Esophagus muscularis mucosa (tissue), 4 donors: ENCODE measurements at regions not wholly inside any gene's neighbourhood (a gene's known extent, or its start where the extent isn't known, plus 50 kb on each side); places are given as distances from the start of the nearest gene placed in this dataset.

Experiments
- DNase-seq: peaks from one replicate; pipeline ENCODE4 v3.0.0-alpha.2; 2017; ENCODE audit errors: extremely low spot score
- H3K27ac ChIP-seq, 4 donors: fragments of 200-600 bp; sonication (generic); replicated peaks in 1 of 4; 1 replicate in 3 of 4; 2 replicates in 1 of 4; pipeline ENCODE4 v1.5.1; 2016 to 2019; ENCODE audit warnings: mild to moderate bottlenecking in 1 of 4
- H3K27me3 ChIP-seq, 4 donors: fragments of 200-600 bp; sonication (generic); one replicate each; pipeline versions ENCODE4 v1.5.1 to v1.6.0; 2016 to 2019
- H3K36me3 ChIP-seq, 4 donors: fragments of 200-600 bp; sonication (generic); one replicate each; pipeline ENCODE4 v1.5.1; 2016 to 2019
- H3K4me1 ChIP-seq, 4 donors: fragments of 200-600 bp; sonication (generic); one replicate each; pipeline ENCODE4 v1.5.1; 2016 to 2019
- H3K4me3 ChIP-seq, 4 donors: fragments of 200-600 bp; sonication (generic); 1 replicate in 2 of 4; 2 replicates in 2 of 4; pipeline ENCODE4 v1.5.1; 2016 to 2019; ENCODE audit warnings: mild to moderate bottlenecking in 4 of 4, moderate library complexity in 1 of 4
- H3K9me3 ChIP-seq, 4 donors: fragments of 200-600 bp; sonication (generic); 1 replicate in 3 of 4; 2 replicates in 1 of 4; pipeline ENCODE4 v1.5.1; 2016 to 2019
- EP300 ChIP-seq: sonication (generic); formaldehyde crosslinking; IDR thresholded peaks from one replicate; pipeline ENCODE4 v1.6.1; 2017; ENCODE audit warnings: antibody characterized with exemption
- POLR2A ChIP-seq: fragments of 450-650 bp; IDR thresholded peaks from one replicate; pipeline ENCODE4 v1.6.1; 2017; ENCODE audit warnings: antibody characterized with exemption, moderate library complexity, mild to moderate bottlenecking, low read depth
- POLR2AphosphoS5 ChIP-seq, 2 donors: sonication (generic); formaldehyde crosslinking; IDR thresholded peaks; one replicate each; pipeline ENCODE4 v1.6.1; 2017; ENCODE audit warnings: antibody characterized with exemption in 2 of 2
- WGBS: methylation state at CpG from one replicate; pipeline ENCODE4 v1.1.5; 2018; 5-methylcytosine and 5-hydroxymethylcytosine counted together
- intact Hi-C: fragments of 100-400 bp; cut with DNase I; formaldehyde crosslinking; loops from one replicate; pipeline ENCODE4 v1.15.1; 2023
- TF ChIP-seq, protein P1 (sequence below), 3 experiments: fragments of 200-600 bp in 2 of 3; fragments of 450-650 bp in 1 of 3; sonication (generic) in 2 of 3; IDR thresholded peaks; one replicate each; pipeline ENCODE4 v1.5.1; 2017 to 2019; ENCODE audit warnings: antibody characterized with exemption in 3 of 3, mild to moderate bottlenecking in 2 of 3, moderate library complexity in 1 of 3

DNA sequence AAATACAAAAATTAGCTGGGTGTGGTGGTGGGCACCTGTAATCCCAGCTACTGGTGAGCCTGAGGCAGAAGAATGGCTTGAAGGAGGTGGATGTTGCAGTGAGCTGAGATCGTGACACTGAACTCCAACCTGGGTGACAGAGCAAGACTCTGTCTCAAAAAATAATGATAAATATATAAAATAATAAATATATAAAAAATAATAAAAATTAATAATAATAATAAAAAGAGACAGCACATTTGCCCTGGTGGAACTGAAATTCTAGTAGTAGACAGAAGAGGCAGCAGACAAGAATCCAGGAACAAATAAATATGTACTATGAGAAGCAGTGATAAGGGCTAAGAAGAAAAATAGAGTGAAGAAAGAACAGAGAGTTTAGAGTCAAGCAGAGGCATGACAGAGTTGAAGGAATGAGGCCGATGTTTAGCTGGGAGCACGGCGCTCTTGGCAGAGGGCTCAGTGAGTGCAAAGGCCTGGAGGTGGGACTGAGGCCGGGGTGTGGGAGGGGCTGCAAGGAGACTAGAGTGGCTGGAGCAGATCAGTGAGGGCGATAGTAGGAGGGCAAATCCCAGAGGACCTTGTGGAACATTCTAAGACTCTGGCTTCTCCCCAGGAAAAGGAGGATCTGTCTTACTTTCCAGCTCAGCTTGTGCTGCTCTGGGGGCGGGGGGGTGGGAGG is 410.3 kb downstream of the MN1 start:
- intact Hi-C loops = no loop called here
- DNase-seq = no peak

DNA sequence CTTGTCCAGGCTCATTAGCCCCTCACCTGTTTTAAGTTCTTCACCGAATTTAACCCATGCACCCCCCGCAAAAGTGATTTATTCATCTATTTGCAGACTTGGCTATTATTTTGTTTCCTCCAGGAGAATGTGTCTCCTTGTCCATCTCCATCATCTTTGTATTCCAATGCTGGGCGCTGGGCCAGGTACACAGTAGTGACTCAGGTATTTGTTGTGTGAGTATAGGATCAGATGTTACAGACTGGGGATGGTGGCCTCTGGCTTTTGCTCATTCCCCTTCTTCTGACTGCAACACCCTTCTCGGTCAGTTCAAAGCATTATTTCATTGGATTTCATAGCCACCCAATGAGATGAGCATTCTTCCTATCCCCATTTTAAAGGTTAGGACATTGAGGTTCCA is 408.2 kb downstream of the MN1 start:
- Histone ChIP-seq H3K9me3 (no peaks in the 10 kb centered on the region), H3K27me3 (no peaks in the 10 kb centered on the region), H3K4me3 (no peak overlapping the region), H3K4me1 (peaks cover 0 to 19% (median 9%) of the 10 kb centered on the region in 4 donors), H3K36me3 (no peaks in the 10 kb centered on the region), H3K27ac (no peak overlapping the region)
- TF ChIP-seq, protein P1, sequence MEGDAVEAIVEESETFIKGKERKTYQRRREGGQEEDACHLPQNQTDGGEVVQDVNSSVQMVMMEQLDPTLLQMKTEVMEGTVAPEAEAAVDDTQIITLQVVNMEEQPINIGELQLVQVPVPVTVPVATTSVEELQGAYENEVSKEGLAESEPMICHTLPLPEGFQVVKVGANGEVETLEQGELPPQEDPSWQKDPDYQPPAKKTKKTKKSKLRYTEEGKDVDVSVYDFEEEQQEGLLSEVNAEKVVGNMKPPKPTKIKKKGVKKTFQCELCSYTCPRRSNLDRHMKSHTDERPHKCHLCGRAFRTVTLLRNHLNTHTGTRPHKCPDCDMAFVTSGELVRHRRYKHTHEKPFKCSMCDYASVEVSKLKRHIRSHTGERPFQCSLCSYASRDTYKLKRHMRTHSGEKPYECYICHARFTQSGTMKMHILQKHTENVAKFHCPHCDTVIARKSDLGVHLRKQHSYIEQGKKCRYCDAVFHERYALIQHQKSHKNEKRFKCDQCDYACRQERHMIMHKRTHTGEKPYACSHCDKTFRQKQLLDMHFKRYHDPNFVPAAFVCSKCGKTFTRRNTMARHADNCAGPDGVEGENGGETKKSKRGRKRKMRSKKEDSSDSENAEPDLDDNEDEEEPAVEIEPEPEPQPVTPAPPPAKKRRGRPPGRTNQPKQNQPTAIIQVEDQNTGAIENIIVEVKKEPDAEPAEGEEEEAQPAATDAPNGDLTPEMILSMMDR (IDR thresholded peaks at IDR 0.05) = no peak
- no peak for TF ChIP-seq EP300
- TF ChIP-seq POLR2A = no peak
- no peak for TF ChIP-seq POLR2AphosphoS5 (IDR thresholded peaks at IDR 0.05)
- intact Hi-C loops = no loop called here
- 85% methylated on average over 4 of the region's 4 CpGs for WGBS
- no peak for DNase-seq

More for the DNA sequence above, 410.3 kb downstream of the MN1 start:
- Histone ChIP-seq H3K36me3 (no peaks in the 10 kb centered on the region), H3K4me3 (no peak overlapping the region), H3K9me3 (no peaks in the 10 kb centered on the region), H3K27me3 (peaks cover 0 to 3% (median 0%) of the 10 kb centered on the region in 4 donors), H3K4me1 (peaks cover 0 to 14% (median 9%) of the 10 kb centered on the region in 4 donors), H3K27ac (no peak overlapping the region)
- WGBS = 36% methylated on average over 7 of the region's 7 CpGs
- TF ChIP-seq POLR2AphosphoS5 (IDR thresholded peaks at IDR 0.05) (peak in 1 of 2 donors; percentile 26), POLR2A (no peak), EP300 (no peak)
- TF ChIP-seq, protein P1 (IDR thresholded peaks at IDR 0.05) = no peak

DNA sequence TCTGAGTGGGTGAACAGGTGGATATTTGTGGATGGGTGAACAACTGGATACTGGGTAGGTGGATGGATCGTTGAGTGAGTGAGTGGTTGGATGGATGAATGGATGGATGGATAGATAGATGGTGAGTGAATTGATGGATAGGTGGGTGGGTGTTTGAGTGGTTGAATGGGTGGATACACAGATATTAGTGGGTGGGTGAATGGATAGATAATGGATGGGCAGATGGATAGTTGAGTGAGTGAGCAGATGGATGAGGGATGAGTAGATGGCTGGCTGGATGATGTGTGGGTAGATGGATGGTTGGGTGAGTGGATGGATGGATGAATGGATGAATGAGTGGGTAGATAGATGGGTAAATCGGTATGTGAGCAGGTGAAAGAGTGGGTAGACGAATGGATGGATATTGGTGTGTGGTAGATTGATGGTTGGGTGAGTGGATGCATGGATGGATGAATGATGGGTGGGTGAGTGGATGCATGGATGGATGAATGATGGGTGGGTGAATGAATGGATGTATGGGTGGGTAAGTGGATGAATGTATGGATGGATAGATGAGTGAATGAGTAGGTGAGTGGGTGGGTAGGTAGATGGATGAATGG is 406.7 kb downstream of the MN1 start:
- intact Hi-C loops = no loop called here
- DNase-seq = no peak
- Histone ChIP-seq H3K27ac (no peak overlapping the region), H3K36me3 (no peaks in the 10 kb centered on the region), H3K4me3 (no peak overlapping the region), H3K9me3 (no peaks in the 10 kb centered on the region), H3K27me3 (no peaks in the 10 kb centered on the region), H3K4me1 (peaks cover 0 to 24% (median 15%) of the 10 kb centered on the region in 4 donors)
- WGBS = 91% methylated on average over 3 of the region's 3 CpGs
- TF ChIP-seq POLR2A = no peak
- TF ChIP-seq, protein P1 (IDR thresholded peaks at IDR 0.05) = no peak
- no peak for TF ChIP-seq EP300
- no peak for TF ChIP-seq POLR2AphosphoS5 (IDR thresholded peaks at IDR 0.05)

DNA sequence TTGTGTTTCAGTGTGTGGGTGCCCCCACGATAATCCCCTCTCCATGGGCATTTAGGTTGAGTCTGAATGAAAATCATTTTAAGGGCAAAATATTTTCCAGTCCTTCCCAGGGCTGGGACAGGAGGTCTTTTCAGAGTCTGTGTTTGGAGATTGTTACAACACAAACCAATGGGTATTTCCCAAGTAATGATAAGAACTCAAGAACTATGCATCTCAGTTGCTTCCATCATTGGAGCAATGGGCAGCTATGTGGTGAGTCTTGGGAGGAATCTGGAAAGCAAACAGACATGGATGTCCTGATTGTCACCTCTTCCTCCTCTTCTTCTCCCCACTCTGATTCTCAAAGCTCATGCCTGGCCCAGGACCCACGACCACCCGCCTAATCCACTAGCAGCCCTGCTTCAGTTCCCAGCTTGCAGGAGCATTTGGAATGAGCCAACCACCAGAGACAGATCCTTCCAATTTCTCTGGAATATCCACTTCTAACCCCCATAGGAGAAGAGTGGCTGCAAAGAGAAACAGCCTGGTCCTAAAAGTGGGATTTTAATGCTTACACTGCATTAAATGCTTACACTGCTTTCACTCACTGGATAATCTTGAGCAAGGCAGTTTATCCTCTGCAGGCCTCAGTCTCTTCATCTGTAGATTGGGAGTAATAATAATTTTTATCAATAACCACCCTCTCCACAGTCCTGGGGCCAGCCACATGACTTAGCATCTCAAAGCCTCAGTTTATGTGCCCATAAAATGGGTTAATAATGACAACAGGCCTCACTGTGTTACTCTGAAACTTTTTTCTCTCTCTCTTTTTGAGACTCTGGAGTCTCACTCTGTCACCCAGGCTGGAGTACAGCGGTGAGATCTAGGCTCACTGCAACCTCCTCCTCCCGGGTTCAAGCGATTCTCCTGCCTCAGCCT is 404.3 kb downstream of the MN1 start:
- 92% methylated on average over 6 of the region's 6 CpGs for WGBS
- no peak for DNase-seq
- H3K27ac ChIP-seq = peak overlapping the region in 1 of 4 donors; percentile 18
- intact Hi-C loops = no loop called here
- peaks cover 0 to 12% (median 5%) of the 10 kb centered on the region in 4 donors for H3K4me1 ChIP-seq
- TF ChIP-seq POLR2A (no peak), POLR2AphosphoS5 (IDR thresholded peaks at IDR 0.05) (no peak), EP300 (no peak)
- TF ChIP-seq, protein P1 (IDR thresholded peaks at IDR 0.05) = no peak
- peaks cover 0 to 11% (median 0%) of the 10 kb centered on the region in 4 donors for H3K27me3 ChIP-seq
- H3K36me3 ChIP-seq = no peaks in the 10 kb centered on the region
- no peak overlapping the region for H3K4me3 ChIP-seq
- H3K9me3 ChIP-seq = peaks cover 0 to under 1% (median 0%) of the 10 kb centered on the region in 4 donors
